GM12878 (cell line): ENCODE measurements at regions not wholly inside any gene's neighbourhood (a gene's known extent, or its start where the extent isn't known, plus 50 kb on each side); places are given as distances from the start of the nearest gene placed in this dataset.

Source experiments
- E4F1 ChIP-seq: fragments of 450-650 bp; IDR thresholded peaks from 2 replicates; pipeline ENCODE4 v1.6.1; 2018; ENCODE audit warnings: borderline replicate concordance, mild to moderate bottlenecking; ENCODE audit not compliant: partially characterized antibody
- IRF4 ChIP-seq: IDR thresholded peaks from 2 replicates; pipeline ENCODE4 v1.6.1; 2011; ENCODE audit warnings: low read depth, low read length
- MAX ChIP-seq: IDR thresholded peaks from 2 replicates; pipeline ENCODE4 v1.6.1; 2012; ENCODE audit warnings: low read depth, low read length, improper control_type of control experiment
- PAX5 ChIP-seq: IDR thresholded peaks from 2 replicates; pipeline ENCODE4 v1.6.1; 2011; ENCODE audit warnings: low read depth, low read length, borderline replicate concordance
- SREBF1 ChIP-seq: IDR thresholded peaks from 2 replicates; pipeline ENCODE4 v1.6.1; 2012; ENCODE audit warnings: mild to moderate bottlenecking, low read length
- ZBTB4 ChIP-seq: fragments of 450-650 bp; formaldehyde crosslinking; IDR thresholded peaks from 2 replicates; pipeline ENCODE4 v1.4.0; 2022; ENCODE audit warnings: mild to moderate bottlenecking, moderate library complexity

GRCh38 chr6:145244349-145245100 is 490.8 kb downstream of the EPM2A start (continued):
- TF ChIP-seq E4F1 (no peak), PAX5 (no peak), MAX (no peak), SREBF1 (no peak), IRF4 (no peak), ZBTB4 (no peak)
- TF ChIP-seq, all 136 proteins: peak for 0
